ENCODE measurements at regions not wholly inside any gene's neighbourhood (a gene's known extent, or its start where the extent isn't known, plus 50 kb on each side); places are given as distances from the start of the nearest gene placed in this dataset.

DNA sequence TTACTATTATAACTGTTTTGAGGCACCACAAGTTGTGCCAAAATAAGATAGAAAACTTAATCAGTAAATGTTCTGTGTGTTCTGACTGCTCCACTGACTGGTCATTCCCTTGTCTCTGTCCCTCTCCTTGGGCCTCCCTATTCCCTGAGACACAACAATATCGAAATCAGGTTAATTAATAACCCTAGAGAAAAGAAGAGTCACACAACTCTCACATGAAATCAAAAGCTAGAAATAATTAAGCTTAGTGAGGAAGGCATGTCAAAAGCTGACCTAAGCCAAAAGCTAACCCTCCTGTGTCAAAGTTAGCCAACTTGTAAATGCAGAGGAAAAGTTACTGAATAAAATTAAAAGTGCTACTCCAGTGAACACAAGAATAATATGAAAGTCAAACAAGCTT, 53.8 kb upstream of the CCDC196 start:
- ChIA-PET SMC1A (ENCODE audit: uncharacterized antibody, unreplicated experiment) (interaction anchor here (0.6 to 1.4 kb wide), 4 partner anchors 10 to 37 kb away, joined by 3 read pairs; no protein-coding TSS in a partner anchor), CTCF (interaction anchor here (0.7 to 1.4 kb wide), 2 partner anchors 29 to 63 kb away, joined by 3 to 4 read pairs; no protein-coding TSS in a partner anchor), RAD21 (ENCODE audit: unreplicated experiment) (no interaction called here), POLR2A (interaction anchor here (0.5 kb wide), 1 partner anchor 583 kb away, joined by 3 read pairs; no protein-coding TSS in a partner anchor)
- Histone ChIP-seq H2AFZ (ENCODE audit: control insufficient read depth, low read depth, low read length) (no peak overlapping the region), H4K20me1 (ENCODE audit: control insufficient read depth, insufficient read depth) (no peaks in the 10 kb centered on the region), H3K36me3 (ENCODE audit: control insufficient read depth in 2 of 2, insufficient read depth in 2 of 2, low read length in 1 of 2) (no peaks in the 10 kb centered on the region), H3K4me1 (ENCODE audit: control insufficient read depth, insufficient read depth, low read length) (no peaks in the 10 kb centered on the region), H3K4me3 (no peak overlapping the region), H3K9me3 (replicated peaks; ENCODE audit: control insufficient read depth, insufficient read depth, low read length) (no peaks in the 10 kb centered on the region), H3K79me2 (ENCODE audit: control insufficient read depth, insufficient read depth, low read length) (no peaks in the 10 kb centered on the region), H3K27ac (ENCODE audit: control insufficient read depth, insufficient read depth) (no peak overlapping the region), H3K9ac (ENCODE audit: control insufficient read depth, insufficient read depth, low read length) (no peak overlapping the region), H3K4me2 (ENCODE audit: control insufficient read depth, insufficient read depth) (no peak overlapping the region), H3K27me3 (replicated peaks in 1 of 2; ENCODE audit: control insufficient read depth in 2 of 2, insufficient read depth in 2 of 2, low read length in 1 of 2) (no peaks in the 10 kb centered on the region)
- TF ChIP-seq RCOR1 (conservative IDR thresholded peaks at IDR 0.05; ENCODE audit: low read depth, low read length) (no peak), CBX3 (IDR thresholded peaks at IDR 0.05; ENCODE audit: borderline replicate concordance, low read depth) (no peak), CREM (IDR thresholded peaks at IDR 0.05; ENCODE audit: low read depth) (no peak), YBX1 (IDR thresholded peaks at IDR 0.05) (no peak), GABPA (IDR thresholded peaks at IDR 0.05; ENCODE audit: low read depth) (no peak), ZNF207 (IDR thresholded peaks at IDR 0.05; ENCODE audit: borderline replicate concordance) (no peak), NBN (IDR thresholded peaks at IDR 0.05) (no peak), ZNF622 (IDR thresholded peaks at IDR 0.05) (no peak), ATF2 (IDR thresholded peaks at IDR 0.05; ENCODE audit: low read length) (no peak), HDGF (IDR thresholded peaks at IDR 0.05) (no peak), RFX5 (IDR thresholded peaks at IDR 0.05; ENCODE audit: low read depth, low read length) (no peak), BCLAF1 (IDR thresholded peaks at IDR 0.05) (no peak), NFYB (IDR thresholded peaks at IDR 0.05; ENCODE audit: insufficient read depth, low read depth, low read length) (no peak), JUNB (IDR thresholded peaks at IDR 0.05) (no peak), FOXK2 (IDR thresholded peaks at IDR 0.05) (no peak), REST (IDR thresholded peaks at IDR 0.05; ENCODE audit: low read depth, low read length) (no peak), ZNF384 (IDR thresholded peaks at IDR 0.05; ENCODE audit: borderline replicate concordance, low read depth, low read length) (no peak)
- TF ChIP-seq, protein P1, sequence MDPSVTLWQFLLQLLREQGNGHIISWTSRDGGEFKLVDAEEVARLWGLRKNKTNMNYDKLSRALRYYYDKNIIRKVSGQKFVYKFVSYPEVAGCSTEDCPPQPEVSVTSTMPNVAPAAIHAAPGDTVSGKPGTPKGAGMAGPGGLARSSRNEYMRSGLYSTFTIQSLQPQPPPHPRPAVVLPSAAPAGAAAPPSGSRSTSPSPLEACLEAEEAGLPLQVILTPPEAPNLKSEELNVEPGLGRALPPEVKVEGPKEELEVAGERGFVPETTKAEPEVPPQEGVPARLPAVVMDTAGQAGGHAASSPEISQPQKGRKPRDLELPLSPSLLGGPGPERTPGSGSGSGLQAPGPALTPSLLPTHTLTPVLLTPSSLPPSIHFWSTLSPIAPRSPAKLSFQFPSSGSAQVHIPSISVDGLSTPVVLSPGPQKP (IDR thresholded peaks at IDR 0.05; ENCODE audit: low read depth, low read length) = no peak
- BruUV-seq (replicated peaks) = no TSS peak
- WGBS (ENCODE audit: insufficient coverage, insufficient replicate concordance, low lambda C conversion rate, missing lambda C conversion rate) = 53% methylated on average over 1 of the region's 1 CpG
- DNase-seq (ENCODE audit: low read depth, low spot score) (no peak), ATAC-seq (no peak), FAIRE-seq (no peak)
- in situ Hi-C loops (cut with MboI) = no loop called here
- intact Hi-C loops (cut with micrococcal nuclease; ENCODE audit: unreplicated experiment) = no loop called here

All from GM12878 (cell line).